ENCODE measurements at regions not wholly inside any gene's neighbourhood (a gene's known extent, or its start where the extent isn't known, plus 50 kb on each side); places are given as distances from the start of the nearest gene placed in this dataset.

DNA sequence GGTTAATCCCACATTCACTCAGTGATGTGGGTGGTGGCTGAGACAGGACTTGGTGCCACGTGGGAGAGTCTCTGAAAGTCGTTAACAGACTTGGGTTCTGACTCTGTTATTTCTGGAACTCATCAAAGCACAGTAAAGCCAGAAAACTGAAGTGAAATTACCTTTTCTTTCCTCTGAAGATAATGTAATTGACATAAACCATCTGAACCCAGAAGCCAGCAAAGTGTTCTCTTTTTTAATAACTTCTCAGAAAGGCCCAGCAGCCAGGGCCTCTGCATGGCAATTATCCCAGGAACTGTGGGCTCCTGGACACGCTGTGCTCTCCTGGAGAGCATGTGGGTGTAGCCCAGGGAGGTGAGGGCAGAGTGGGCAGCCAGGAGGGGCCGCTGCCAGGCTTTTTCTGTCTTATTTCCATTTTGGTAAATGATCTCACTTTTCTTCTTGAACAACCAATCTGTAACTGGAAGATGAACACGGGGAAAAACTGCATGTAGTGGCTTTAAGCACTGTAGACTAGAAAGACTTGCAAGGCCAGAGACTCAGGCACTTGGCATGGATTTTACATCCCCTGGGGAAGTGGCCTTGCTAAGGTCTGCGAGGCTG is 444.1 kb upstream of the TMEM132C start (continued):
- TF ChIP-seq ZNF462 (CRISPR knock-in tag; IDR thresholded peaks at IDR 0.05): no peak
- TF ChIP-seq, protein P1, sequence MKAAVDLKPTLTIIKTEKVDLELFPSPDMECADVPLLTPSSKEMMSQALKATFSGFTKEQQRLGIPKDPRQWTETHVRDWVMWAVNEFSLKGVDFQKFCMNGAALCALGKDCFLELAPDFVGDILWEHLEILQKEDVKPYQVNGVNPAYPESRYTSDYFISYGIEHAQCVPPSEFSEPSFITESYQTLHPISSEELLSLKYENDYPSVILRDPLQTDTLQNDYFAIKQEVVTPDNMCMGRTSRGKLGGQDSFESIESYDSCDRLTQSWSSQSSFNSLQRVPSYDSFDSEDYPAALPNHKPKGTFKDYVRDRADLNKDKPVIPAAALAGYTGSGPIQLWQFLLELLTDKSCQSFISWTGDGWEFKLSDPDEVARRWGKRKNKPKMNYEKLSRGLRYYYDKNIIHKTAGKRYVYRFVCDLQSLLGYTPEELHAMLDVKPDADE (IDR thresholded peaks at IDR 0.05): no peak

DNA sequence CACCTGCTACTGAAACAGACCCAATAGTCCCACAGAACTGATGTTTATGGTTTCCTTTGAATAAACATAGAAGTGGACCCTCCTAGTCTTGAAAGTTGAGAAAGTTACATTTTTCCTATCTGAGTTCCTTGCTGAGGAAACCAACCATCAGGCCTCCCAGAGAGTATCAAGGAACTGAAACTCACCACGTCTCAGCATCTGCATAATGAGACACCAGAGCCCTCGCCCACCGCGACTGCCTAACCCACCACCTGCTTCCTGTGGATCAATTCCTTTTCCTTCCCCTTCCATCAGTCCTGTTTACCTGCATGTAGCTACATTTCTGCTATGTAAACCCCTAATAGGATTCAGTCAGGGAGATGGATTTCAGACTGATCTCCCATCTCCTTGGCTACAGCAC is 443.2 kb upstream of the TMEM132C start:
- no peak overlapping the region for H3K4me2 ChIP-seq
- no peaks in the 10 kb centered on the region for H3K27me3 ChIP-seq (ENCODE audit: insufficient read depth)
- DNase-seq (ENCODE audit: low spot score) (no peak), ATAC-seq (no peak)
- no peak overlapping the region for H3K4me3 ChIP-seq
- no peaks in the 10 kb centered on the region for H3K4me1 ChIP-seq (ENCODE audit: insufficient read depth)
- peaks cover 2% of the 10 kb centered on the region for H3K27me3 Mint-ChIP-seq (ENCODE audit: insufficient read depth, low read depth, poor library complexity)
- H2AFZ ChIP-seq: no peak overlapping the region
- H3K36me3 Mint-ChIP-seq (ENCODE audit: low read depth): peaks cover 65% of the 10 kb centered on the region
- no peak overlapping the region for H3K4me3 Mint-ChIP-seq
- H3K27ac Mint-ChIP-seq: no peak overlapping the region
- H3K9me3 Mint-ChIP-seq: peaks cover 99% of the 10 kb centered on the region
- no peak overlapping the region for H3K27ac ChIP-seq (ENCODE audit: low read depth)
- H4K20me1 ChIP-seq (replicated peaks; ENCODE audit: insufficient read depth): no peaks in the 10 kb centered on the region
- H3K9me2 ChIP-seq (ENCODE audit: insufficient read depth): no peaks in the 10 kb centered on the region
- H3K36me3 ChIP-seq (ENCODE audit: insufficient read depth): no peaks in the 10 kb centered on the region
- H3F3A ChIP-seq (replicated peaks; ENCODE audit: low read depth): no peaks in the 10 kb centered on the region
- H3K79me2 ChIP-seq (replicated peaks; ENCODE audit: insufficient read depth): no peaks in the 10 kb centered on the region
- H3K4me1 Mint-ChIP-seq: no peaks in the 10 kb centered on the region
- TF ChIP-seq EZH2 (IDR thresholded peaks at IDR 0.05; ENCODE audit: low read depth, unreplicated experiment) (no peak), ZNF462 (CRISPR knock-in tag; IDR thresholded peaks at IDR 0.05) (no peak), NANOG (IDR thresholded peaks at IDR 0.05; ENCODE audit: borderline replicate concordance) (no peak), STAT1 (IDR thresholded peaks at IDR 0.05; ENCODE audit: unreplicated experiment) (no peak), EZH2phosphoT487 (IDR thresholded peaks at IDR 0.05; ENCODE audit: unreplicated experiment) (no peak), ZNF331 (CRISPR knock-in tag; IDR thresholded peaks at IDR 0.05; ENCODE audit: low read depth) (no peak), ZNF114 (CRISPR knock-in tag; IDR thresholded peaks at IDR 0.05) (no peak), JUNB (IDR thresholded peaks at IDR 0.05; ENCODE audit: unreplicated experiment) (no peak)
